GM19397 (cell line): ENCODE measurements at regions not wholly inside any gene's neighbourhood (a gene's known extent, or its start where the extent isn't known, plus 50 kb on each side); places are given as distances from the start of the nearest gene placed in this dataset.

Experiments used
- ATAC-seq: cut with Tn5 transposase; IDR thresholded peaks from one replicate; pipeline ENCODE4 v1.9.1; 2021; ENCODE audit warnings: mild to moderate bottlenecking, moderate library complexity; ENCODE audit not compliant: unreplicated experiment

DNA sequence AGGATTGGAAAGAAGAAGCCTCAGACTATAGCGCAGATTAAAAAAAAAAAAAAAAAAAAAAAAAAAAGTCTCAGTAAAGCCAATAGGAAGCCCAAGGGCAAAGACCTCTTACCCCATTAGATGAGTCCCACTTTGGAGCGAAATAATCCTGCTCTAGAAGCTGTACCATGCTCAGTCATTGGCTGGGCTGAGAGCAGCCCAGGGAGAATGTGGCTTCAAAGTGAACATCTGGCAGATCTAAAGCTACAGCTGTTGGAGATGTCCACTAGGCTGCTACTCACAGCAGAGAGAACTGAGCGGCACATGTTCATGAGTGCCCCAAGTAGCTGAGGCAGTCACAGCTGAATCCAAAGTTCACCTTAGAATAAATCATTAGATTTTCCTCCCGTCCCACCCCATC, 560.9 kb downstream of the MED13L start:
- no peak for ATAC-seq

DNA sequence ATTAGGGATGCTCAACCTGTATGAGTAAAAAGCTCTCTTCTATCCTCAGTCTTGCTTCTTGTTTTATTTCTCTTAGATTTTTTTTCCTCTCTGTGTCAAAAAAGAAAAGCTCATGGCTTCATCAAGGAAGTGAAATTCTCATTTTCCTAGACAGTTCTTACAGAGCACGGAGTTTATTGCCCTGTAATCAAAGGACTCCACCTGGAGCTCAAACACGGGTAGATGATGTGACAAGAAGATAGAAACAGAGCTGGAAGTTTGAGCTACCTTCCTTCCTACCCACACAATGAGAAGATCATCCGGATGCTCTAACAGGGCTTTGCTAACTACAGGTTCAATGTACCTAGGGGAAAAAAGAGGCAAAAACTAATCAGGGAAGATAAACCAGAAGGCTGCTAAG, 564.8 kb downstream of the MED13L start:
- no peak for ATAC-seq

DNA sequence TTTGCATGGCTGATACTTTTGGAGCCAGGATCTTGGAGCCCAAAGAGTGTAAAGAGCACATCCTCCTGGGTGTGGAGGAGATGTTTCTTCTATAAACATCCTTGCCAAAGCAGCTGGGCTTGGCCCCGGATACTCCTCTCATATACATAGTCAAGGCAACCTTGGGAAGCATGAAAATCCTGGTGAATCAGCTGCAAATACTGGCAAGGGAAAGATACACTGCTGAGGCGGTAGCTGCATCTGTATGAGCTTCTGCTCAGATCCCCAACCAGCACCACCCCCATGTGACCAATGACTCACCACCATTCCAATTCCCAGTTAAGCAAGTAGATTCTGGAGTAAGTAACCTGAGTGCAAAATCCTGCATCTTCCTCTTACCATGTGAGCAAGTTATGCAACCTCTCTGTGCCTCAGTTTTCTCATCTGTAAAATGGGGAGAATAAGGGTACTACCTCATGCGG, 567.4 kb downstream of the MED13L start:
- no peak for ATAC-seq

DNA sequence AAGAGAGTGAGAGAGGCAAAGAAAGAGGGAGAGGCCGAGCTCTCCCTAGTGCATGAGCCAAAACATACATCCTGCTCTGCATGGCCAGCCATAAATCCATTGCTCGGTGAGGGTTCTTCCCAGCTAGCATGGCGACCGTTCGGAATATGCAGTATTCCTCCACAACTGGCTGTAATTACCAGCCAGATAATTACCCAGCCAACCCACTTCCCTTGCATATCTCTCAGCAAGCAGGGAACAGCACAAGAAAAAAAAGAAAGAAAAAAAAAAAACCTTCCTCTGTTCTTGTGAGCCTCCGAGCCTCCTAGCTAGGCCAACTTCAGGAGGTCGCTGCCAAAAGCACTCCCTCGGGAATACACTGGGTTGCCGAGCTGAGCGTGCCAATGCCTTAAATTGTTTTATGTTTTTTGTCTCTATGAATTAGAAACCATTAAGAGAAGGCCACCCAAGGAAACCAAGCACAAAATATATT, 567.9 kb downstream of the MED13L start:
- ATAC-seq = no peak

DNA sequence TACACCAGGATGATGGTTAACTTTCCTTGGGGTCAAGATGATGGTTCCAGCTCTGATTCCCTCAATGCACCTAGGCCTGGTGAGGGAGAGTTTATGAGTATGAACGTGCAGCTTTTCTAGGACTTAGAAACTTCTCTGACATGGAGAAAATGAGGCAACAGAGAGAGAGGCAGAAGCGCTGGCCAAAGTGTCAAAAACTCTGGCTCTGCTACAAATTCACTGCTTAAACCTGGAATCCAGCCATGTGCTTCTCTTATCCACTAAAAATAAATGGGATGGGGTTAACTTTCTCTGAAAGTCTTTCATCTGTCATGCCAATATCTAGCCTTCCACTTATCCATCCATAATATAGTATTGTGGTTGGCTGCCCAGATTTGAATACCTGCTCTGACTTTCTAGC, 568.7 kb downstream of the MED13L start:
- no peak for ATAC-seq

DNA sequence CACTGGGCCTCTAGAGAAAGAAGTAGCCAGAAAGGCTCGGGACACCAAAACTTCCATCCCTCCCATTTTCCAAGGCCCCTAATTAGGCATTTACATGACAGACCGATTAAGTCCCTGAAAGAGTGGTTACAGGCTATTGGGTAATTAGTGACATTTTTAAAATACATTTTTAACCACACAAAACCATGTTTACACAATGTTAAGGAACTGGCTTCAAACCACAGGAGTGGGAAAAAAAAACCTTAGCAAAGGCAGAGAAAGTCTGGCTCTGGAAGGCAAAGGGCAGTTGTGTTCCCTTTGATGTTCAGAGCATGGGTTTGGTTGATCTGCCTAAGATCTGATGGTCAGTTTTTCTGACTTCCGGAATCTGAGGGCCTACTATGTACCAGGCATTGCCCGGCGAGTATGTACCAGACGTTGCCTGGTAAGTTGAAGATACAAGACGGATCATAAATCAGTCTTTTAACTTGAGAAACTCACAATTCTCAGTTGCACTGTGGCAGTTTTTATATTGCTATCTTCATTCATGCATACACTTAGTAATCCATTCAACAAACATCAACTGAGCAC, 576.5 kb downstream of the MED13L start:
- no peak for ATAC-seq

DNA sequence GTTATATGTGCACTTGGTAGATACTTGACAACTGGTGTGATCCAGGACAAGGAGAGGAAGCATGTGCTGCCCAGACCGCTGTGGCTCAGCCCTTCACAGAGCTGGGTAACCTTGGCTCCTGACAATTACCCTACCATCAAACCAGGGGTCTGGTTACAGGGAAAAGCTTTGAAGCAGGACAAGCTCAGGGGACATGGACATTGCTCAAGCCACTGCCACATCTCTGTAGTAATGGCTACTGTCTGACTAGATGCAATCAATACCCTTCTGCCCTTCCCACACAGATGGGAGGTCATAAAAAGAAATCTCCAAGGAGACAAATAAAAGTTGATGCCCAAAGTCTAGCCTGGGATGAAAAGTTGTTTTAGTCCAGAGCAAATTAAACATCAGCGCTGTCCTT, 577.4 kb downstream of the MED13L start:
- no peak for ATAC-seq

DNA sequence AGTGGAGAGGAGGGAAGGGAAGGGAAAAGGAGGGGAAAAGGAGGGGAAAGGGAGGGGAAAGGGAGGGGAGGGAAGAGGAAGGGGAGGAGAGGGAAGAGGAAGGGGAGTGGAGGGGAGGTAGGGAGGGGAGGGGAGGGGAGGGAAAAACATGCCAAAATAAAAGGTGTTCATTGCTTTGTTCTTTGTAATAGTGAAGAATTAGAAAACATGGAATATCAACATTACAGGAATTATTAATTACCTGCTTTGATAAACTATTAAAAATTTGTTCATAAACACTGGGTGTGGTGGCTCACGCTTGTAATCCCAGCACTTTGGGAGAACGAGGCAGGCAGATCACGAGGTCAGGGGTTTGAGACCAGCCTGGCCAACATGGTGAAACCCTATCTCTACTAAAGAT, 579.2 kb downstream of the MED13L start:
- no peak for ATAC-seq

DNA sequence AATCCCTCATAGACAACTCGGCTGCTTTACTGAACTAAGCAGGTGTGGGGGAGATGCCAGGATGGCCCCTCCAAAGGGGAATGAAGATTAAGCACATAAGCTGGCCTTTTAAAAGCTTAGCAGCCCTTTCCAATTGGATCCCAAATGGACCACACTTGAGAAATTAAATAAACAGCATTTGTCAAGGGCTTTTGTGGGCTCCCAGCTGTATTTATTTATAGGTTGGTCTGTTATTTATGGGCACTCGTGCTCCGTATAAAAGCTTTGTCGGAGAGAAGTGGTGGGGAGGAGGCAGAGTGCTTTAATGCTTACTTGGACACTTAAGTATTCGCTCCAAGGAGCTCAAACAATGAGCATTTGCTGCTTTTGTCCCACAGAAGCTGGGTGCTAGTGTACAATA, 580.2 kb downstream of the MED13L start:
- ATAC-seq = no peak

DNA sequence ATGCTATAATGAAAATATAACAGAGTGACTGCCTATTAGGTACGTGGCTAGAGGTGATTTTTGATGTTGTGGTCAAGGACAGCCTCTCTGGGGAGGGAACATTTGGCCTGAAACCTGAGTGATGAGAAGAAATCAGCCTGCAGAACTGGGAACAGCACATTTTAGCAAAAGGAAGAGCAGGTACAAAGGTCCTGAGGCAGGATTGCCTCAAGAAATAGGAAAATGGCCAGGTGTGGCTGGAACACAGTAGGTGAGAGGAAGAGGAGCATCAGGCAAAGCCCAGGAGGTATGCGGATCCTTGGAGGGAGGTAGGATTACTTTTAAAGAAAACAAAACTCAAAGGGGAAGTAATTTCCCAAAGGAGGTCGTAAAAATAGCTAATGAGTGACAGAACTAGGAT, 582.9 kb downstream of the MED13L start:
- no peak for ATAC-seq

DNA sequence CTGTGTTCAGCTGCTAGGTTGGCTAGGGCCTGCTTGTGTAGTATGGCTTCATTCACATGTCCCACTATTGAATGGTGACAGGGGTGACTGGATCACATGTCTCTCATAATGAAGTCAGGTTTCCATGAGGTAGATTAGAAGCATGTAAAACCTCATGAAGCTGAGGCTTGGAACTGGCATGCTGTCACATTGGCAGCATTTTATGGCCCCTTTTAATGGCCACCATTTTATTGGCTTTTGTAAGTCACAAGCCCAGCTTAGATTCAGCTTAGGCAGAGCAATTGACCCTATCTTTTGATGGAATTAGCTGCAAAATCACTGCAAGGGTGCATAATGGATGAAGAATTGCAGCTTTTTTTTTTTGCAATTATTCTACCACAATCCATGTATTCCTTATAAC, 583.5 kb downstream of the MED13L start:
- ATAC-seq = no peak

DNA sequence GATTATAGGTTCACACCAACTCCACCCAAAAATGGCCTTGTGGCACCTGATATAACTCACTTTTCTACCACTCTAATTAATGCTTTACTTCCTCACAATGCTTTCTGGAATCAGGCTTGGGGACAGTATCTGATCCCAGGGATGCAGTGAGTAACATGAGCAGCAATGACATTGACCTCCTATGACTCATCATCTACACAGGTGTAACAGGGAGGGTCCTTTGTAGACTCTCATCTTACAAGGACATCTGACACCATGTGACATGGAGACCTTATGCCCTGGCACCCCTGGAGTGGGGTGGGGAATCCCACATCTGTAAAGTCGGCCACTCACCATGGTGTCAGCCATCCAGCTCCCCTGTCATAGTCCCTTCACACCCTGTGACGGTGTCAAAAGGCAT, 586.4 kb downstream of the MED13L start:
- no peak for ATAC-seq

DNA sequence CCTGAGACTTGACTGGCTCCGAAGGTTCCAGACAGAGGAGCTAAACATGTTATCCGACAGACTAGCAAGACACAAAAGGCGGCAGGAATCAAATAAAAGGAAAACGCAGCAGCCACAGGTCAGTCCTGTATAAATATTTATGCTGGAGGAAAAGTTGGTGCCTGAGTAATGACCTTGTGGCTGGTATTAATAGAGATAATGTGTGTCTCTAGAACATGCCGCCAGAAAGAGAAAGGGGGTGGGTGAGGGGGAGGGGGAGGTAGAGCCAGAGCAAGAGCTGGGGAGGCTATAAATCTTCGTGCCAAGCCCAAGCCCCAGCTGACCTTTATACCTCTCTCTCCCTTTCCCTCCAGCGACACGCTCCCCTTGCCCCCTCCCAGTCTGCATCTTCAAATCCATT, 590.4 kb downstream of the MED13L start:
- ATAC-seq = no peak

DNA sequence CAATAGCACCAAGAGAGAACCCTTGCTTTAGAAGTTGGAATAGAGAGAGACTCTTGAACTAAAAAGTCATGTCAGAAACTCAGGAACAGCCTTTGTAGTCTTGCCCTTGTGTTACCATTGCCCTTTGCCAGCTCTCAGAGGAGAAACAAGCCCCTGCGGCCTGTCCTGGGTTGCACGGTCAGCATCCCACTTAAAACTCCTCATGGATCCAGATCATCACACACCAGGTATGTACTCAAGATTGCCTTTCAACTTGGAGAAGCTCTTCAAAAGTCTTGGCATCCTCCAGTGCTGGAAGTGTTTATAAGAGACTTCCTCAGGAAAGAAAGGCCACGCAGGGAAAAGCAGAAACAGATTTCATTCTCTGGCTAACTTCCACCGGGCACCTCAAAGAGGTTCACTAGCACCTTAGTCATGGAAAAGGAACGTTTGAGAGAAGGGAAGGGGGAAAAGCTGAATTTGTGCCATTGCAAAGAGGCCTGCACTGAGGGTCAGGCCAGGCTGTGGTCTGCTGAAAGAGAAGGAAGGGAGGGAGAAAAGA, 594.2 kb downstream of the MED13L start:
- no peak for ATAC-seq

DNA sequence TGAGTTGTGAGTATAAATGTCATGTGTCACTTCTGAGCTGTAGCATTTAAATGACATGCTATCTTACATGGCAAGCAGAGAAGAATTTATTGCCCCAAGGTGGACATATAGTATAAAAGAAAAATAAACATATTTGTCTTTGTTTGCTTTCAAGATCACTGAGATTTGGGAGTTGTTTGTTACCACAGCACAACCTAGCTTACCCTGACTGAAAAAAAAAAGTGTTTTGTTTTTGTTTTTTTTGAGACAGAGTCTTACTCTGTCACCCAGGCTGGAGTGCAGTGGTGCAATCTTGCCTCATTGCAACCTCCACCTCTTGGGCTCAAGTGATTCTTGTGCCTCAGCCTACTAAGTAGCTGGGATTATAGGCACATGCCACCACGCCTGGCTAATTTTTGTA, 596.5 kb downstream of the MED13L start:
- ATAC-seq = no peak

DNA sequence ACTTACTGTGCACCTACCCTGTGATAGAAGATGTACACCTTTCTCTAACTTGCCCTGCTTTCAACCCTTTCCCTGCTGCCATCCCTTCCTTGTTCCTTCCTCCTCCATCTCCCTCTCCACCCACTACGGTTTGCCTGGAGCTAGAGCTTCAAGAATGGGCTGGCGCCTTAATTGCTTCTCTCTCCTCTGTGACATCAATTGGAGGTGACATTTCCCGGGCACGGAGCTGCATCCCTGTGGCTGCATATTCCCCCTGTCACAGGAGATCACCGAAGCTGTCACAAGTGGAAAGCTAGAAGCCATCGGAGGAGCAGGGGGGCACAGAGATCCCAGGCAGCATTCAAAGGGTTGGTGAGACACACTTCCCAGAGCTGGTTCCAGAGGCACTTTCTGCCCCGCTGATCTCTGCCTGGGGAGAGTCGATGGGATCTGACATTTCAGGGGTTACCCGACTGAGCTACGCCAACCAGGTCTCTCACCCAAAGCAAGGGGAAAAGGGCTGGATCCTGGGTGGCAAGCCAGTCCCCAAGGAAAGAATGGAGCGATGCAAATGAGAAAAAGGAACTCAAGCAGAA, 604.9 kb downstream of the MED13L start:
- ATAC-seq = no peak

DNA sequence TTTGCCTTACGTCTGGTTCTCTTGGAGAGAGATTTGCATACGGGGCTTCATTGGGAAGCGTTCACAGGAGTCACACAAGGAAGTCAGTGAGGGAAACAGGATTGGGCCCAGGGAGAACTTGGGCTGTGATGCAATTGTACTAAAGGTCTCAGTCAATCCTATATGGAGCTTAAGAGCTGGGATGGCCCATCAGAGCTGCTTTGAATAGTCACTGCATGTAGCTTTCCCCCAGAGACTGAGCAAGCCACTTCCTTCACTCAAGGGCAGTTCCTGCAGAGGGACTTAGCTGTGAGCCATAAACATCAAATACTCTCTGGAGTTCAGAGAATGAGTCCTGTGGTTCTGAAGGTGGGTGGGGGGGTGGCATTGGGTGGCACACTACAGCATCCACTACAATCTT, 605.4 kb downstream of the MED13L start:
- ATAC-seq = no peak

DNA sequence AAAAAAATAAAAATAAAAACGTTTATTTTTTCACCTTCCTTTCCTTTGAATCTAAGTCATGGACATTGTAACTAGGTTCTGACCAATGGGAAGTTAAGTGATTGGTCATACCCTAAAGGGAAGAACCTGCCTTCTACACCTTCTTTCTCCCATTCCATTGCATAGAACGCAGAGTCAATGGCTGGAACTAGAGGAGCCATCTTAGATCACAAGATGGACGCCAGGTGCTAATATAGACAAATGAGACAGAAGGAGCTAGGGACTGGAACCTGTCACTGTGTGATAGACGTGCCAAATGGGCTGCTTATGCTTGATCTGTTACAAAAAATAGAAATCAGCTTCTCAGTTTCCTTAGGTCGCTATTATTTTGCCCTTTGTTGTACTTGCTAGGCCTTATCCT, 606.6 kb downstream of the MED13L start:
- no peak for ATAC-seq

DNA sequence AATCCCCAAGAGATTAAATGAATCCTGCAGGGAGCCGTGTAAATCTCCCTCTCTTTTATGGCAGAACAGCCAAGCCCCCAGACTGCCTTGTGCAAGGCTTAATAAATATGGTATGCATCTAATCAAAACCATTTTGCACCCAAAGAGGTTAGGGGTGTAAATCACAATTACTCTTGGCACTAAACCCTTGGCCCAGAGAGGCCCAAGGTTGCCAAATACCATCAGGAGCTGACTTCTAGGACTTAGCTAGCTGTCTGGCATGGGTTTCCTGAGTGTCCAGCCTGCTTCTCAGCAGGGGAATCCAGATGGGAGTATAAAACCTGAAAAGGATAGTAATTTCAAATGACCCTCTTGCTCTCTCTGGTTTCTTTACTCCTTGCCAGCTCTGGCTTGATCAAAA, 610.4 kb downstream of the MED13L start:
- ATAC-seq = no peak

DNA sequence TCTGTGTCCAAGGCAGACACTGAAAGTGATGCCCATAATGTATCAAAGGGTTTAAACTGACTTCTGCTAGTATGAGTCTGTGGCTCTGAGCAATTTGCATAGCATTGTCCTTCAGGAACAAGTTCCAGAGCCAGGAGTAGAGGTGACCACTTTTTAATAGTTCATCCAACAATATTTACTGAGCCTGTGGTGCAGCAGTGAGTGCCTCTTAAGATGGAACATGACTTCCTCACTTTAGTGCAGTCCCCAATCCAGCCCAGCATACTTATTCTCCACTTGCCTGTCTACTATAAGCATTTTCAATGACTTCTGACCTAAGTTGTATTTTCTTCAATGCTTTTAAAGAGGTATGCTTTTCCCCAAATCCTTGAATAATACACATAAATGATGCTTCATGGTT, 611.3 kb downstream of the MED13L start:
- no peak for ATAC-seq

DNA sequence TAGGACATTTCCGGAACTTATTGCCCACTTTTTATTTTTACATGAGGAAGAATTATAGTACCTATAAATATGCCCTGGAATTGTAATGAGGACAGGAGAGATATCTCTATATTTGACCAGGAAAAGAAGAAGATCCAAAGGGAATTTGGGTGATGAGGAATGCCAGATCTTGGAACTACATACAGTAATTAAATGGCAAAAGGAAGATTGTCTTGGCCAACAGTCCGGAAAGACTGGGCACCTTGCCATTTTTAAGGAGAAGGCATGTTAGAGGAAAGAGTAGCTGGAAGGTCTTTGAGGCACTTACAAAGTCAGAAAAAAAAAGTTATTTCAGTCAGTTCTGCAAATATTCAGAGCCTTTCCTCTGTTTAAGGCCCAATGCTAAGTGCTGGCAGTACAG, 616.4 kb downstream of the MED13L start:
- no peak for ATAC-seq

DNA sequence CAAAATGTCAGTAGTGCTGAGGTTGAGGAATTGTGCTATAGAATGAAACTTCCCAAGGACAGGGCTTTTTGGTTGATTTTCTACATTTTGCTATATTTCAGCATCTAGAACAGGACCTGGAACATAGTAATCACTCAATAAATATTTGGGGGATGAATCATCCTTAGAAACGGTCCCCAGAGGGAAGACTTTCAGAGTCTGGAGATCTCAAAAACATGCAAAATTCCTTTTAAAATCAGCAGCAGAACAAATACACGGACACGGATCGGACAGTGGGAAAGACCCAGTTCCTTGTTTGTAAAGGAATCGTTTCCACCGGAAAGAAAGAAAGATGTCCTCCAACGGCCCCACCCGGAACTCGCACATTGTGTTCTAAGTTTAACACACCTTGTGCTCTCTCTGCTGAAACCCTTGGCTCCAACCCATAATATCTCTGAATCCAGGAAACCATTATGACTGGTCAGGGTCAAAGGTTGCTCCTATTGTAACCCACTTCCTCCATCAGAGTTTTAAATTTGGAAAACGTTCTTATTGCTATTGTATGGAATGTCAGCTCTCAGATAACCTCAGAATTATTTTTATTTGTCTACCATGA, 617.2 kb downstream of the MED13L start:
- no peak for ATAC-seq
